T47D (cell line): ENCODE measurements at regions not wholly inside any gene's neighbourhood (a gene's known extent, or its start where the extent isn't known, plus 50 kb on each side); places are given as distances from the start of the nearest gene placed in this dataset.
A peak's percentile ranks its signal among the peaks of the same experiment; 100 is the strongest.

Experiments
- DNase-seq, 2 experiments: peaks; one replicate each; pipeline versions ENCODE4 v3.0.0 to v3.0.0-alpha.2; 2011 to 2012; ENCODE audit warnings: low read depth in 1 of 2, low spot score in 1 of 2
- JUND ChIP-seq: IDR thresholded peaks from 2 replicates; pipeline ENCODE4 v1.6.1; 2012; ENCODE audit warnings: low read depth
- in situ Hi-C: cut with HindIII; loops from 2 replicates; pipeline ENCODE4 v1.10.0; 2016; ENCODE audit warnings: low sequenced_read_pairs, low pct_unique_long_range_greater_than_20kb

DNA sequence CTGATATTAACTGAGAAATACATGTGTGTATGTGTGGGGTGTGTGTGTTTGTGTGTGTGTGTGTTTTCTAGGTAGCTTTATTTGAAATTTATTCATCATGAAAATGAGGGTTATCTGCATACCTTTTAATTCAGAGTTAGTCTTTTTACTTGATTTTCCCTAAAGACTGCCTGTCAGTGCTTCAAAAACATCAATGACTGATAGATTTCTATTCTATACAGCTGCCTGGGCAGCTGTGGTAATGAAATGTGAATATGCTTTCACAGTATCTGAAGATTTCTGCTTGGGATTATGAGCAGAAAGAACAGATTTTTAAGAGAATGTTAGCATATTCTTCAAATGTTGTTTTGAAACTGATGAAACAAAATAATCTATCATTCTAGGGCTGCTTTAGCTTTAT, 119.7 kb upstream of the ZRANB2 start:
- TF ChIP-seq JUND: no peak
- in situ Hi-C loops: no loop called here
- no peak for DNase-seq

DNA sequence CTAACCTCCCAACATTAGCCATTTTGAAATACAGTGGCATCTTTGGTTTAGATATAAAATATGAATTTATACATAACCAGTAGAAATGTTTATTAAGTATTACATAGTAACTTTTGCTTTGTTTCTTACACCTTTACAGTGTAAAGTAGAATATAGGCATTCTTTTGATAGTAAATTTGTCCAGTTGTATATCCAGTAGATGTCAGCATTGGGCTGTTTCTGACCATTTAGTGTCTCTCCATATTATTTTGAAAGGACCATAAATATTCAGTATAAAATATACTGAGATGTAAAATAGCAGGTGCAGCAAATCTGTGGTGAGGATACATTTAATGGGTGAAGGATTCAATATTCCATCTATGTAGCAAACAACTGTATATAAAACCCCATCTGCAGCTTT, 115.8 kb upstream of the ZRANB2 start:
- TF ChIP-seq JUND: no peak
- DNase-seq: peak; percentile 4 to 38
- in situ Hi-C loops: no loop called here

DNA sequence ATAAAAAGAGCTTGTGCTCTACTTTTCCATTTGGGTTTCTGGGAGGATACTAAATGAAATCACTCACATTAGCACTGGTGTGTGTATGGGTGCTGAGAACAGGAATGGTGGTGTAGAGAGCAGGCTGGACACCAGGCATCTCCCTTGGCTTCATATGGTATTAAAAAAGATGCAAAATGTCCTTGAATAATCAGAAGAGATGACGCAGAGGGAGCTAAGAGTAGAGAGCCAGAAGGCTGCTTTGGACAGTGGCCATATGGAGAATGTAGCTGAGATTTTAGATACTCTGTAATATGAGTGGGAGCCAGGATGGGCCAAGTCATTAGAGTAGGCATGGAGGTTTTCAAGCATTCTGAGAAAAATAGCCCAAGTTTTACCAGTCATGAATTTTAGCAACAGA, 112.3 kb upstream of the ZRANB2 start:
- in situ Hi-C loops: no loop called here

DNA sequence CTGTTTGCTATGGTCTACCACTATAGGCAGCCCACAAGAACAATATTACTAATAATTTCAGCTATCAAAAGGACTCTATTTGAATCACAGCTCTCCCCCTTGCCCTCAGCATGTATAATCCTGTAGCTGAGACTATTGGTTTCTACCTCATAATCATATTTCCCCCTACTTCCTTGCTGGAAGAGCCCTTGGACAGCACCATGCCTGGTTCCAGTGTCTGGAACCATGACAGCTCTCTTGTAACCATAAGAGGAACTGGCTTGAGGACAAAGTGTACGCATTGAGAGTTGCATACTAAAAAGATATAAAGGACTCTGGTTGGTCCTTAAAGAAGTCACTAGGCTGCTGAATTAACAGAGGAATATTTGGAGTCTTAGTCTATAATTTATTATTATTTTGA, 110.7 kb upstream of the ZRANB2 start:
- no peak for DNase-seq
- in situ Hi-C loops: no loop called here
- TF ChIP-seq JUND: no peak

More for the DNA sequence above, 112.3 kb upstream of the ZRANB2 start:
- TF ChIP-seq JUND: no peak
- no peak for DNase-seq

DNA sequence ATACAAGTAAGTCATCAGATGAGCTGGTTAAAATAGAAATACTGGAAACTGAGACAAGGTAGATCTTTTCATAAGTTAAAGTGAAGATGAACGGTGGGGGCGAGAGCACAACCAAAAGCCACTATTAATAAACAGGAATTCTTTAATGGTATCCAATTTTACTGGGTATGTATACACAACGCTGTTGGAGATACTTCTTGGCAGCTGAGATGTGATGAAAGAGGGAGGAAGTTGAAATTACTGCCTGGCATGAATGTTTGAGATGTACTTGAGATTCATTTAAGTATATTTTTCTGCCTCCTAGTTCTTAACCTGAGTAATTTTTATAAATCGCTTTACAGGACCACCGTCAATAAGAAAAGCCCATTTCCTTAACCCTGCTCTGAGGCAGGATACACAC, 110.0 kb upstream of the ZRANB2 start:
- in situ Hi-C loops: no loop called here
- no peak for TF ChIP-seq JUND
- no peak for DNase-seq

DNA sequence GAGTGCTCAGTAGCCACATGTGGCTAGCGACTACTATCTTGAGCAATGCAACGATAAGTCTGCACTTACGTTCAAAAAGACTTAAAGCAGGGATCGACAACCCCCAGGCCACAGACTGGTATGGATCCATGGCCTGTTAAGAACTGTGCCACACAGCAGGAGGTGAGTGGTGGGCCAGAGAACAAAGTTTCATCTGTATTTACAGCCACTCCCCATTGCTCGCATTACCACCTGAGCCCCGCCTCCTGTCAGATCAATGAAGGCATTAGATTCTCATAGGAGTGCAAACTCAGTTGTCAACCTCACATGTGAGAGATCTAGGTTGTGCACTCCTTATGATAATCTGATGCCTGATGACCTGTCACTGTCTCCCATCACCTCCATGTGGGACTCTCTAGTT, 103.6 kb upstream of the ZRANB2 start:
- in situ Hi-C loops: no loop called here
- DNase-seq: no peak
- TF ChIP-seq JUND: no peak

DNA sequence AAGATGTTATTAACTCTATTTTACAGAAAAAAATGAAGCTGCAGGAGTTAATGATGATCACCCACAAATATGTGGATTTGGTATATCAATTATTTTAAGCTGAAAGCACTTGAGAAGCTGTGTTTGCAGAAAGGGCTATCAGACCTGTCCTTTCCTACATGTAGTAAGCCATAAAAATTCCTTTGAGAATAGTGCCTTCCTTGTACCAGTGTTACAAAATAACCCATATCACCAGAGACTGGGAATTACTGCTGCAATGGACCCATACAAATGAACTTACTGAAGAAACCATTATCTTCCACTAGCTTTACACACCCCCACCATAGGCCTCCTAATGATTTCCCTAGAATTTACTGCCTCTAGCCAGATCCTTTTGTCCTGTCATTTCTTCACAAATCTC, 99.2 kb upstream of the ZRANB2 start:
- in situ Hi-C loops: no loop called here
- no peak for TF ChIP-seq JUND
- DNase-seq: no peak

DNA sequence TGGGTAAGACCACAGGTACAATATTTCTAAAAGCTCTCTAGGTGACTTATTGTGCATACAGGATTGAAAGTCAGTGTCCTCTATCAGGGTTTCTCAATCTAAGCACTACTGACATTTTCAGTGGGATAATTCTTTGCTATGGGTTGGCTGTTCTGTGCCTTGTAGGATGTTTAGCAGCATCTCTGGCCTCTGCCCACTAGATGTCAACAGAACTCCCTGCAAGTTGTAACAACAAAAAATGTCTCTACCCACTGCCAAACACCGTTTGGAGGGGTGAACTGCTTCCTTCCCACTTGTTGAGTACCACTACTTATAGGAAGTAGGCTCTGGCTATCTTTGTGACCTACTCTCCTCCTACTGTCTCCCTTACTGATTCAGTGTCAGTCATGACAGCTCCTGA, 90.1 kb upstream of the ZRANB2 start:
- in situ Hi-C loops: no loop called here
- TF ChIP-seq JUND: no peak
- DNase-seq: no peak

DNA sequence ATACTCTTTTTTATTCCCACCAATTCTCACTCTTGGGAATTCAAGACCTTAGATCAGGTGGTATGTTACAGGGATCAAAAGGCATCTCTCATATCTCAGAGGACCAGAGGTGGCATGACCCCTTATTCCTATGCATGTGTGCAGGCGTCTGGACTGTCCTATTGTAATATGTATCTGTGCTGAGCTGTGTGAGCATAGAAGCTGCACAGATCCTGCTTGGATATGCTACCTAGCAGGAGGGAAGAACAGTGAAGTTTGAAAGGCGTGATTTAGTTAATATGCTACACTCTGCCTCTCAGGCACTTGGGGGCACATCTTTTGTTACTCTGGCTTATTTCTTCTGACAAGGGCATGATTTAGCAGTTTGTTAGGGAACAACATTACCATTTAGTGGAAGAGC, 86.7 kb upstream of the ZRANB2 start:
- in situ Hi-C loops: no loop called here

DNA sequence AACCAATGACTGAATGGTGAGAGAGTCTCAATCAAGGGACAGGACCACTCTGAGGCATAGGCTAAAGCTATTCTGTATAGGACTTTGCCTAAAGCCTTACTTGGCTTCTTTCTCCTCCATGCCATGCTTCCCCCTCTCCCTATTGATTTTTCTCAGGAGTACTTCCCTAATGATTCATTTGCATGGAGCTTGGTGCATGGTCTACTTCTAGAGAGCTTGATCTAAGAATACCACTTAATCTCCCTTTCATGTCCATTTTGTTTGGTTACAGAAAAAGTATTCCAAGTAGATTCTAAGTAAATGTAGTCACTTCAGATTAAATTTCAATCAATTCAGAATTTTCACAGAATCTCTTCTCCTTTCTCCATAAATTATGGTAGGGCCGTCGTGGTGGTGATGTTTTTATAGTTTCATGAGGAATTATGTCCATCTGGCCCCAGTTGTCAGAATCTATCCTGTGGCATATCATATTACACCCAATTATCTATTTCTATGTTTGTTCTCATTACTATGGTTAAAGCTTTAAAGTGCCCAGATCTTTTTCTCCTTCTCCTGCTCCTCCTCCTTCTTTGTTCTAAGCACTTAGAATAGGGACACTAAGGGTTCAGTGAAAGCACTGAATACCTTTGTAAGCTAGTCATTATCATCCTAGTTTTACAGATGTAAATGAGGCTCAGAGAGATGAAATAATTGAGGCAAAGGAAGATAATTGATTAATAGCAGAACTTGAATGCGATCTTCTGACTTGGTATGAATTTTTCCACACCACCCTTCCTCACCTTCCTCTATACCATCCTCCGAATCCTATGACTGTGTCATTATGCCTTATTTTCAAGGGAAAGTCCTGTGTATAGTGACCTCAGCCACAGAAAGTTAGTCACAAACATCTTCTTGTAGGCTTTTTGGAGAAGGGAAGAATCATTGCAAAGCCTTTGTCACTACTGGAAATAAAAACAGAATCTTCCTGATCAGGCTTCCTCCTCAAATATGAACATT, 85.6 kb upstream of the ZRANB2 start:
- no peak for TF ChIP-seq JUND
- in situ Hi-C loops: no loop called here
- DNase-seq: no peak

More for the DNA sequence above, 86.7 kb upstream of the ZRANB2 start:
- no peak for DNase-seq
- no peak for TF ChIP-seq JUND

DNA sequence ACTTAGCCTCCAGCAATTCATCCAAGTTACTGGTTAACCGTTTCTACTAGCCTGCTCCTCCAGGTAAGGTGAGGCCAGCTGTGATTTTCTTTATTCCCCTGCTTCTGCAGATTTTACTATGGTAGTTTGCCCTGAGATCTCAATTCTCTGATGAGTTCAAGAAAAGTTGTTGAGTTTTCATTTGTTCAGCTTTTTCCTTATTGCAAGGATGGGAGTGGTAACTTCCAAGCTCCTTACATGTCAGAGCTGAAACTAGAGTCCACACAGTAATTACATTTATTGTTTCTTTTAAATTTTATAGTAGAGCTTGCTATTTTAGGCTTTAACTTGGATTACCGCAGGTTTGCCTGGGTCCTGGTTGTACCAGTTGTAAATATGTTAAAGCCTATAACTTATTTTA, 76.9 kb upstream of the ZRANB2 start:
- TF ChIP-seq JUND: no peak
- DNase-seq: no peak
- in situ Hi-C loops: no loop called here

DNA sequence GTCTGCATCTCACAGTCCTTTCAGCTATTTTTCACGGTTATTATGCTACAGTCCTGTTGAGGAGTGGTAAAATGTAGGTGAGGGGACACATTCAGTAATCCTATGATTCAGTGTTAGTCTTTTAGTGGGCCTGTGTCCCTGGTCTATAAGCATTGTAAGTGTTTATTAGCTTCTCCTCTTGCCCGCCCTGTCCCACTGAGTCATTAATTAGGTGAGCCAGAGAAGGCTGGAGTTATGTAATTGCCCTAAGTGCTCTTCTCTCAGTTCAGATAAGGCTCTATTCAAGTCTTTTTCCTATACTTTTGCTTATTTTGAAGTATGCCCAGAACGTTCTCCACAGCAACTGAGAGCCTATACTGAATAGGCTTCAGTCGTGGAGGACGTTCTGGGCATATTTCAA, 76.3 kb upstream of the ZRANB2 start:
- TF ChIP-seq JUND: no peak
- in situ Hi-C loops: no loop called here
- DNase-seq: no peak

DNA sequence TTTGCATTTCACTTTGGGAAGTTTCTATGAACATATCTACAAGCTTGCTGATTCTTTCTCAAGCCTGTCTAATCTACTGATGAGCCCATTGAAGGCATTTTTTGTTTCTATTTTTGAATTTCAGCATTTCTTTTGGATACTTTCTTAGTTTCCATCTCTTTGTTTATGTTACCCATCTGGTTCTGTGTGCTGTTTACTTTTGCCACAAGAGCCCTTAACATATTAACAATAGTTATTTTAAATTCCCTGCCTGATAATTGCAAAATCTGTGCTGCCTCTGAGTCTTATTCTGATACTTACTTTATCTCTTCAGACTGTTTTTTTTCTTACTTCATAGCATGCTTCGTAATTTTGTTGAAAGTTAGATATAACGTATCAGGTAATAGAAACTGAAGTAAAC, 75.8 kb upstream of the ZRANB2 start:
- no peak for DNase-seq
- in situ Hi-C loops: no loop called here

DNA sequence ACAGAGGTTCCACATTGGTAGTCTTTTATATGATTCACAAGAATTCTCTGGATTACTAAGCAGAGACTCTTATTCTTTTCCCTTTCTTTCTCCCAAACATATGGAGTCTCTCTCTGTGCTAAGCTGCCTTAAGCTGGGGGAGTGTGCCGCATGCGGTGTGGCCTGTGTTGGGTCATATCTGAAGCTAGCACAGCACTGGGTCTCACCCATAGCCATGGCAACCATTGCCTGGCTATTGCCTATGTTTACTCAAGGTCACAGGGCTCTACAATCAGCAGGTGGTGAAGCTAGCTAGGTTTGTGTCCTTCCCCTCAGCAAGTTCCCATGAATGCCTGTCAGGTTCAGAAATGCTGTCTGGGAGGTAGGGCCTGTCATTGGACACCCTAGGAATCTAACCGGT, 73.6 kb upstream of the ZRANB2 start:
- no peak for TF ChIP-seq JUND

More for the DNA sequence above, 75.8 kb upstream of the ZRANB2 start:
- TF ChIP-seq JUND: no peak

More for the DNA sequence above, 73.6 kb upstream of the ZRANB2 start:
- in situ Hi-C loops: no loop called here
- DNase-seq: no peak
